CD4-positive, CD25-positive, alpha-beta regulatory T cell (primary cell): ENCODE measurements at regions not wholly inside any gene's neighbourhood (a gene's known extent, or its start where the extent isn't known, plus 50 kb on each side); places are given as distances from the start of the nearest gene placed in this dataset.

Experiments used
- ATAC-seq, 2 donors: fragments of 150-1000 bp; cut with Tn5 transposase; one replicate each; pipeline ENCODE4 v1.10.0; 2021; ENCODE audit warnings: low read depth in 2 of 2, moderate number of reproducible peaks in 2 of 2, moderate library complexity in 1 of 2
- DNase-seq, 3 donors: peaks; one replicate each; pipeline versions ENCODE4 v3.0.0 to v3.0.0-alpha.2; 2012 to 2022; ENCODE audit warnings: mixed read lengths in 1 of 3
- H3K27ac ChIP-seq: one replicate; pipeline ENCODE4 v1.7.0; 2013; ENCODE audit warnings: mild to moderate bottlenecking, low read length; ENCODE audit not compliant: insufficient read depth, poor library complexity, severe bottlenecking
- H3K27me3 ChIP-seq: one replicate; pipeline ENCODE4 v1.7.0; 2013; ENCODE audit warnings: low read length; ENCODE audit not compliant: control insufficient read depth, insufficient read depth
- H3K36me3 ChIP-seq: one replicate; pipeline ENCODE4 v1.7.0; 2013; ENCODE audit warnings: mild to moderate bottlenecking, low read length, moderate library complexity; ENCODE audit not compliant: control insufficient read depth, insufficient read depth
- H3K4me1 ChIP-seq: 2 replicates; pipeline ENCODE4 v1.7.0; 2013; ENCODE audit warnings: mild to moderate bottlenecking, low read length; ENCODE audit not compliant: insufficient read depth, control insufficient read depth, poor library complexity, severe bottlenecking
- H3K4me3 ChIP-seq: one replicate; pipeline ENCODE4 v1.7.0; 2013; ENCODE audit warnings: low read depth, mild to moderate bottlenecking, low read length, moderate library complexity
- H3K9me3 ChIP-seq, 2 experiments: 1 replicate in 1 of 2; 2 replicates in 1 of 2; pipeline ENCODE4 v1.7.0; 2013; ENCODE audit warnings: low read length in 2 of 2, mild to moderate bottlenecking in 1 of 2, moderate library complexity in 1 of 2; ENCODE audit not compliant: control insufficient read depth in 2 of 2
- H3K27ac Mint-ChIP-seq, 3 donors: one replicate each; pipeline ENCODE4 v1.8.0; 2020 to 2022; ENCODE audit warnings: mild to moderate bottlenecking in 3 of 3, mixed read lengths in 3 of 3, moderate library complexity in 2 of 3
- H3K27me3 Mint-ChIP-seq: one replicate; pipeline ENCODE4 v1.8.0; 2022; ENCODE audit warnings: mild to moderate bottlenecking, mixed read lengths
- H3K36me3 Mint-ChIP-seq: one replicate; pipeline ENCODE4 v1.8.0; 2020; ENCODE audit warnings: mixed read lengths
- H3K4me1 Mint-ChIP-seq, 4 donors: one replicate each; pipeline ENCODE4 v1.8.0; 2020 to 2022; ENCODE audit warnings: mixed read lengths in 4 of 4, mild to moderate bottlenecking in 1 of 4
- H3K4me3 Mint-ChIP-seq, 4 donors: one replicate each; pipeline ENCODE4 v1.8.0; 2020 to 2022; ENCODE audit warnings: mild to moderate bottlenecking in 4 of 4, mixed read lengths in 4 of 4, moderate library complexity in 3 of 4
- H3K9me3 Mint-ChIP-seq, 7 donors: one replicate each; pipeline ENCODE4 v1.8.0; 2020 to 2022; ENCODE audit warnings: mixed read lengths in 7 of 7, mild to moderate bottlenecking in 3 of 7, moderate library complexity in 2 of 7

DNA sequence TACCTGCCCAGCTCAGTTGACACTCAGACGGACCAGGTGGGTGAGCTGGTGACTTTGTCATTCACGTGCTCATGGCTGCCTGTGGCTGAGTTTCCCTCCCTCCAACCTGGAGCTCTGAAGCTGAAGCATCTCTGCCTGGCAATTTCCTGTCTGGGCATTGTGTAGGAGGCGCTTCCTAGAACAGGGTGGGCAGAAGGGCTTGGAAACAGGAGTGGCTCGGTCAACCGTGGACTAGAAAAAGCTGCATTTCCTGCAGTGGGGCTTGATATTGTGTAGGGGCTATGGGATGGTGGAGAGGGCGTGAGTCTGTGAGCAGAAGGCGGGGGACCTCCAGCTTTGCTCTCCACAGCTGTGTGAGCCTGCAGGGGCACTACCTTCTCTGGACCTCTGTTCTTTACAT is 278.3 kb downstream of the TEX29 start:
- H3K4me1 ChIP-seq, result no peaks in the 10 kb centered on the region
- no peak overlapping the region for H3K27ac ChIP-seq
- H3K9me3 ChIP-seq, result no peaks in the 10 kb centered on the region
- DNase-seq (no peak), ATAC-seq (no peak)
- Mint-ChIP-seq H3K36me3 (no peaks in the 10 kb centered on the region), H3K9me3 (peaks cover 0 to 2% (median 0%) of the 10 kb centered on the region in 7 donors), H3K4me3 (no peak overlapping the region), H3K27ac (peak overlapping the region in 1 of 3 donors; percentile 75), H3K27me3 (no peaks in the 10 kb centered on the region), H3K4me1 (no peaks in the 10 kb centered on the region)
- H3K36me3 ChIP-seq, result no peaks in the 10 kb centered on the region
- H3K27me3 ChIP-seq, result no peaks in the 10 kb centered on the region
- no peak overlapping the region for H3K4me3 ChIP-seq

DNA sequence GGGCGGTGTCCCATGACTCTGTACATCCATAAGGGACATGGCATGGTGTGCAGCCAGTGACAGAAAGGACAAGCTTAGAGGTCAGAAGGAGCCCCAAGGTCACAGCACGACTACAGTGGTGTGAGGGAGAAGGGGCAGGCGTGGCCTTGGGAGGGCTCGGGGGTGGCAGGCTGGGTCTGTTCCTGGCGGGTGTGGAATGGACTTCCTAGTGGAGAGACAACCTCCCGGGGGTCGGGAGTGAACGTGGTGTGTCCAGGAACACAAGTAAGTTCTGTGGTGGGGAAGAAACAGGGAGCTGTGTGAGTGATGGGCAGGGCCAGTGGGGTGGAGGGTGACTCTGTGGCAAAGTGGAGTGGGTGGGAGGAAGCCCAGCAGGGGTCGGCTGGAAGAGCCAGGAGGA is 279.3 kb downstream of the TEX29 start:
- H3K9me3 ChIP-seq, result no peaks in the 10 kb centered on the region
- Mint-ChIP-seq H3K4me1 (no peaks in the 10 kb centered on the region), H3K4me3 (no peak overlapping the region), H3K27ac (peak overlapping the region in 1 of 3 donors; percentile 83), H3K27me3 (no peaks in the 10 kb centered on the region), H3K36me3 (no peaks in the 10 kb centered on the region), H3K9me3 (peaks cover 0 to 2% (median 0%) of the 10 kb centered on the region in 7 donors)
- no peak for DNase-seq
- no peaks in the 10 kb centered on the region for H3K36me3 ChIP-seq
- no peak overlapping the region for H3K4me3 ChIP-seq
- H3K4me1 ChIP-seq, result no peaks in the 10 kb centered on the region
- H3K27me3 ChIP-seq, result no peaks in the 10 kb centered on the region
- H3K27ac ChIP-seq, result no peak overlapping the region
- no peak for ATAC-seq

DNA sequence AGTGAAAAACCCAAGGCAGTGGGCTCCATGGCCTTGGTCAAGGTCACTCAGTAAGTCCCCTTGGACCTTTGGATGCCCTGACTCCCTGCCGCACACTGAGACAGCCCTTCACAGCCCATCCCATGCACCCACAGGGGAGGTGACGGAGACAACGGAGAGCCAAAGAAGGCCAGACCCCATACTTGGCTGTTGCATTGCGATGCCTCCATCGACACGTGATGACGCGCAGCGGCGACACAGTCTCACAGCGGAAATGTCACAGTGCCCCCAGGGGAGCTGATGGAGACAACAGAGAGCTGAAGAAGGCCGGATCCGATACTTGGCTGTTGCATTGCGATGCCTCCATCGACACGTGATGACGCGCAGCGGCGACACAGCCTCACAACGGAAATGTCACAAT is 282.4 kb downstream of the TEX29 start:
- no peaks in the 10 kb centered on the region for H3K36me3 Mint-ChIP-seq
- no peaks in the 10 kb centered on the region for H3K27me3 Mint-ChIP-seq
- no peak overlapping the region for H3K4me3 Mint-ChIP-seq
- H3K27ac Mint-ChIP-seq, result no peak overlapping the region
- DNase-seq, result no peak
- Histone ChIP-seq H3K27me3 (no peaks in the 10 kb centered on the region), H3K4me3 (no peak overlapping the region), H3K4me1 (no peaks in the 10 kb centered on the region), H3K9me3 (no peaks in the 10 kb centered on the region), H3K27ac (no peak overlapping the region), H3K36me3 (no peaks in the 10 kb centered on the region)
- H3K4me1 Mint-ChIP-seq, result no peaks in the 10 kb centered on the region
- peaks cover 0 to 2% (median 0%) of the 10 kb centered on the region in 7 donors for H3K9me3 Mint-ChIP-seq
- no peak for ATAC-seq

DNA sequence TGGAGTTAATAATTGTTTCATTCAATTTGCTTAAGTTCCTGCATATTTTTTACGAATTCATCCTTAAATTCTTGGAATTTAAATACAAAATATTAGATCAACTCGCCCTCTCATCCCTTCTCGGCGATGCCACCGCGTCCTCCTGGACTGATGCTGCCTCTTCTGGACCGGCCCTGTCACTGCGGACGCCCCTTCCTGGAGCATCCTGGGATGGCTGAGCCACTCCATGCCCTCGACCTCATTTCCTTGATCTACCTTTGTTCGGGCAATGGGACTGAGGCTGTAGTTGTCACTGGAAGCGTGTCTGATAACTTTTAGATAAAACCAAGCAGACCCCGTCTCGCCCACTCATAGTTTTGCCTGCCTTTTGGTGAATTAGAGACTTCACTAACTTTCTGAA is 283.7 kb downstream of the TEX29 start:
- Mint-ChIP-seq H3K27ac (no peak overlapping the region), H3K36me3 (no peaks in the 10 kb centered on the region), H3K9me3 (peaks cover 0 to 6% (median 0%) of the 10 kb centered on the region in 7 donors), H3K4me3 (no peak overlapping the region), H3K4me1 (no peaks in the 10 kb centered on the region), H3K27me3 (no peaks in the 10 kb centered on the region)
- H3K4me3 ChIP-seq, result no peak overlapping the region
- ATAC-seq (no peak), DNase-seq (no peak)
- no peaks in the 10 kb centered on the region for H3K9me3 ChIP-seq
- no peaks in the 10 kb centered on the region for H3K4me1 ChIP-seq
- H3K27me3 ChIP-seq, result no peaks in the 10 kb centered on the region
- no peaks in the 10 kb centered on the region for H3K36me3 ChIP-seq
- H3K27ac ChIP-seq, result no peak overlapping the region

DNA sequence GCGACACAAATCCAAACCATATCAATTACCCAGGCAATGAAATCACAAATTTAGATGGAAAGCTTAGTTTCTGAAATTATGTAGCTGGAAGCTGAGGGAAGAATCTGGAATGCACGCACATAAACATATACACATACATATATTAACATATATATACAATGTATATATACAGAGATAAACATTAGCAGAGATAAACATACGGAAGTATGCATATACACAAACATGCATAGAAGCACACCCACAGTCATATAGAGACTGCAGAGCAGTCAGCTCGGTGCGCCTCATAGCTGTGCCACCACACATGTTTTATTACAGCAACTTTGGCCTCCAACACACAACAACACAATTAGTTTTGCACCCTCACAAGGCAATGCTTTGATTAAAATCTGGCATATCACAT is 288.1 kb downstream of the TEX29 start:
- Mint-ChIP-seq H3K9me3 (peaks cover 0 to 6% (median 0%) of the 10 kb centered on the region in 7 donors), H3K4me1 (peaks cover 0 to 4% (median 1%) of the 10 kb centered on the region in 4 donors), H3K4me3 (no peak overlapping the region), H3K27me3 (no peaks in the 10 kb centered on the region), H3K27ac (no peak overlapping the region), H3K36me3 (no peaks in the 10 kb centered on the region)
- Histone ChIP-seq H3K4me3 (no peak overlapping the region), H3K9me3 (no peaks in the 10 kb centered on the region), H3K4me1 (no peaks in the 10 kb centered on the region), H3K27me3 (no peaks in the 10 kb centered on the region), H3K36me3 (no peaks in the 10 kb centered on the region), H3K27ac (no peak overlapping the region)
- no peak for DNase-seq
- ATAC-seq, result no peak

DNA sequence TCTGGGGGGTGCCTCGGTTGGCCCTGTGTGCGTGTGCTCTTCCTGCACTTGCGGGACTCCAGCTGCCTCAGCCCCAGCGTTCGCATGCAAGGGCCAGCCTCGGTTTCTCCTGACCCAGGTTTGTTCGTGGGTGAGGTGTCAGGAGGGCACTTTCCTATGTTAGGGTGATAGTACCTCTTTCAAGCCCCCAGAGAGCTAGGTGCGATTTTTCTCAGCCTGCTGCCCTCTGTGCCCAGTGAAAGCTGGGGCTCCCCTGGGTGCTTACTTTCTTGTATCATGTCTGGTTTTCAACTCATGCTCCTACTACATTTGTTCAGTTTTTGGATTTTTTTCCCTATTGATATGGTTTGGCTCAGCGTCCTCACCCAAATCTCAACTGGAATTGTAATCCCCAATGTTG is 289.2 kb downstream of the TEX29 start:
- no peak for ATAC-seq
- Histone ChIP-seq H3K27ac (no peak overlapping the region), H3K27me3 (no peaks in the 10 kb centered on the region), H3K9me3 (no peaks in the 10 kb centered on the region), H3K4me3 (no peak overlapping the region), H3K4me1 (no peaks in the 10 kb centered on the region), H3K36me3 (no peaks in the 10 kb centered on the region)
- Mint-ChIP-seq H3K27ac (no peak overlapping the region), H3K4me1 (peaks cover 0 to 4% (median 1%) of the 10 kb centered on the region in 4 donors), H3K27me3 (no peaks in the 10 kb centered on the region), H3K9me3 (peaks cover 0 to 6% (median 0%) of the 10 kb centered on the region in 7 donors), H3K4me3 (no peak overlapping the region), H3K36me3 (no peaks in the 10 kb centered on the region)
- DNase-seq, result no peak

DNA sequence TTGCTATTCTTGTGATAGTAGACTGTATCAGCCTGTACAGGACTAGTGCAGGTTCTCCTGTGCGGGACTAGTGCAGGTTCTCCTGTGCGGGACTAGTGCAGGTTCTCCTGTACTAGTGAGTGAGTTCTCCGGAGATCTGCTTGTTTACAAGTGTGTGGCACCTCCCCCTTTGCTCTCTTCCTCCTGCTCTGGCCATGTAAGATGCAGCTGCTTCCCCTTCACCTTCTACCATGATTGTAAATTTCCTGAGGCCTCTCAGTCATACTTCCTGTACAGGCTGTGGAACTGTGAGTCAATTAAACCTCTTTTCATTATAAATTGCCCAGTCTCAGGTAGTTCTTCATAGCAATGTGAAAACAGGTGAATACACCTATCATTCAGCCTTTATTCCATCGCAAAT is 289.6 kb downstream of the TEX29 start:
- H3K27ac Mint-ChIP-seq, result no peak overlapping the region
- H3K27me3 Mint-ChIP-seq, result no peaks in the 10 kb centered on the region
- peaks cover 0 to 4% (median 1%) of the 10 kb centered on the region in 4 donors for H3K4me1 Mint-ChIP-seq
- H3K4me3 ChIP-seq, result no peak overlapping the region
- ATAC-seq (no peak), DNase-seq (no peak)
- H3K36me3 Mint-ChIP-seq, result no peaks in the 10 kb centered on the region
- no peak overlapping the region for H3K27ac ChIP-seq
- no peak overlapping the region for H3K4me3 Mint-ChIP-seq
- H3K9me3 Mint-ChIP-seq, result peaks cover 0 to 6% (median 0%) of the 10 kb centered on the region in 7 donors
- no peaks in the 10 kb centered on the region for H3K27me3 ChIP-seq
- no peaks in the 10 kb centered on the region for H3K9me3 ChIP-seq
- no peaks in the 10 kb centered on the region for H3K4me1 ChIP-seq
- no peaks in the 10 kb centered on the region for H3K36me3 ChIP-seq

DNA sequence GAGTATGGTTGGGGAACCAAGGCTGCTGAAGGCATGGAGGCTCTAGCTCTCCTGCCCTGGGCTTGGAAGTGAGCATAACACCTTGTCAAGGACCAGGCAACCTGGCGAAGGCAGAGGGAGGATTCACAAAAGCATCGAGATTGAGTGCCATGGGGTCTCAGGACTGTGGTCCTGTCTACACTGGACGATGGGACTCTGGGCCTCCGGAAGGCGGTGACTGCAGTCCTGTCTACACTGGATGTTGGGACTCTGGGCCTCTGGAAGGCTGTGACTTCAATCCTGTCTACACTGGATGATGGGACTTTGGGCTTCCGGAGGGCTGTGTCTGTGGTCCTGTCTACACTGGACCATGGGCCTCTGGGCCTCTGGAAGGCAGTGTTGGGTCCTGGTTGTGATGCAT is 290.4 kb downstream of the TEX29 start:
- Mint-ChIP-seq H3K9me3 (peaks cover 0 to 6% (median 0%) of the 10 kb centered on the region in 7 donors), H3K36me3 (no peaks in the 10 kb centered on the region), H3K27me3 (no peaks in the 10 kb centered on the region), H3K4me3 (no peak overlapping the region), H3K4me1 (peaks cover 0 to 4% (median 1%) of the 10 kb centered on the region in 4 donors), H3K27ac (no peak overlapping the region)
- Histone ChIP-seq H3K27me3 (no peaks in the 10 kb centered on the region), H3K9me3 (no peaks in the 10 kb centered on the region), H3K4me1 (no peaks in the 10 kb centered on the region), H3K36me3 (no peaks in the 10 kb centered on the region), H3K4me3 (no peak overlapping the region), H3K27ac (no peak overlapping the region)
- ATAC-seq, result no peak
- DNase-seq, result no peak
